ENCODE measurements at regions not wholly inside any gene's neighbourhood (a gene's known extent, or its start where the extent isn't known, plus 50 kb on each side); places are given as distances from the start of the nearest gene placed in this dataset.

DNA sequence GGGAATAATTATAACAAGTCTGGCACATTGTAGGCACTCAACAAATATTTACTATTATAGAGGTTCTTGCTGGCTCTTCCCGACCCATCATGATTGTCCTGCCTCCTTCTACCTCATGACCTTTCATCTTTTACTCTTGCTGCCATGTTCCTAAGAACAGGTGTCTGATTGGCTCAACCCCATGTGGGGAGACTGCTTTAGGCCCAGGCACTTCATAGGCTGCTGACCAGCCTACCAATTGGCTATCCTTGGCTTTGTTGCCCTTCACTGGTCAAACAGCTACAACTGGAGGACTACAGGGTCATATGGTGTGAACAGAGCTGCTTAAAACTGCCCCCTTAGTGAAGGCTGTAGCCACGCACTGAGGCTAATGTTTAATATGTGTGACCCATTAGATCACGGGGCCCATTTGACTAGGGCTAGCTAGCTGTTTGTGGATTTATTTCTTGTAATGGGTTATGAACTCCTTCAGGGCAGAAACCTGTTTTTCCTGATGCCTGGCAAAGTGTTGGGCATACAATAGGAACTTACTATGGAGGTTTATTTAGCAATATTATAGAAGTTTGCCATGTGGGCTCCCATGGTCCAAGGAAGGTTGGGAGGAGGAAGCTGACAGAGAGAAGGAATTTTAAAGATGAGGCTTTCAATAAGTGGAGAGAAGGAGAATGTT, 239.9 kb upstream of the TBC1D5 start:
- DNase-seq (ENCODE audit: extremely low read depth, low read depth), result no peak
- TF ChIP-seq, protein P1, sequence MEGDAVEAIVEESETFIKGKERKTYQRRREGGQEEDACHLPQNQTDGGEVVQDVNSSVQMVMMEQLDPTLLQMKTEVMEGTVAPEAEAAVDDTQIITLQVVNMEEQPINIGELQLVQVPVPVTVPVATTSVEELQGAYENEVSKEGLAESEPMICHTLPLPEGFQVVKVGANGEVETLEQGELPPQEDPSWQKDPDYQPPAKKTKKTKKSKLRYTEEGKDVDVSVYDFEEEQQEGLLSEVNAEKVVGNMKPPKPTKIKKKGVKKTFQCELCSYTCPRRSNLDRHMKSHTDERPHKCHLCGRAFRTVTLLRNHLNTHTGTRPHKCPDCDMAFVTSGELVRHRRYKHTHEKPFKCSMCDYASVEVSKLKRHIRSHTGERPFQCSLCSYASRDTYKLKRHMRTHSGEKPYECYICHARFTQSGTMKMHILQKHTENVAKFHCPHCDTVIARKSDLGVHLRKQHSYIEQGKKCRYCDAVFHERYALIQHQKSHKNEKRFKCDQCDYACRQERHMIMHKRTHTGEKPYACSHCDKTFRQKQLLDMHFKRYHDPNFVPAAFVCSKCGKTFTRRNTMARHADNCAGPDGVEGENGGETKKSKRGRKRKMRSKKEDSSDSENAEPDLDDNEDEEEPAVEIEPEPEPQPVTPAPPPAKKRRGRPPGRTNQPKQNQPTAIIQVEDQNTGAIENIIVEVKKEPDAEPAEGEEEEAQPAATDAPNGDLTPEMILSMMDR (IDR thresholded peaks at IDR 0.05; ENCODE audit: low read depth, low read length, missing control alignments), result no peak

DNA sequence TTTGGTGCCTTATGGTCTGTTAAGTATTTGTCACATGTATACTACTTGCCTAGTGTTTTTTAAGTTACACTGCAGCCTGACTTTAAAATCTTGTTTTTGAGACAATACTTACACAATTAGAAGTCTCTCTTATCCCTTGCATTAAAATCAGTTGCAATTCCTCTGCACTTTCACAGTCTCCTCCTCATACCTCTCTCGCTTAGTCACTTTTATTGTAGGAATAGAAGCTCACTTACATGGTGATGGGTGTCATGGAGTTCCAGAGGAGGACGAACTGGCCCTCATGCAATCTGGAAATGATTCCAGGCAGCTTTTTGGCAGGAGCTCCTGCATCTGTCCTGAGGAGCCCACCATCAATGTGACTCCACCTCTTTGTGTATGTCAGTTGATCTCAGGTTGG, 238.4 kb upstream of the TBC1D5 start:
- no peak overlapping the region for H3K4me3 ChIP-seq (replicated peaks; ENCODE audit: low read depth, low read length)
- TF ChIP-seq, protein P1 (IDR thresholded peaks at IDR 0.05; ENCODE audit: low read depth, low read length, missing control alignments), result no peak
- no peak for DNase-seq (ENCODE audit: extremely low read depth, low read depth)

More for the DNA sequence above, 239.9 kb upstream of the TBC1D5 start:
- H3K4me3 ChIP-seq (replicated peaks; ENCODE audit: low read depth, low read length), result no peak overlapping the region

DNA sequence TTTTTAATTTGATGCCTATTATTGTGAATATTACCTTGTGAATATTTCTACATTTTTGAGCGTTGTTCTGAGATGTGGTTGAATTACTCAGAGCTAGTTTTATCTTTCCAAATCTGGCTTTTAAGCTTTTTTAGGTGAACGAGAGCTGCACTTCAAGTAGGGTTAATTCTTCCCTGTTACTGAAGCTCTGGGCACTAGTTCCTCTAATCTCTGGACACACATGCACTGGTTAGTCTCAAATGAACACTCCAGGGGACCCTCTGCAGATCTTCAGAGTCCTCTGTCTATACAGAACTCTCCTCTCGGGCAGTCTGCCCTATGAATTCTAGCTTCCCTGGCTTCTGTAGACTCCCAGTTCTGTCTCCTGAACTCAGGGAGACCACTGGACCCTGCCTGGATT, 237.5 kb upstream of the TBC1D5 start:
- H3K4me3 ChIP-seq (replicated peaks; ENCODE audit: low read depth, low read length), result no peak overlapping the region
- no peak for DNase-seq (ENCODE audit: extremely low read depth, low read depth)
- TF ChIP-seq, protein P1 (IDR thresholded peaks at IDR 0.05; ENCODE audit: low read depth, low read length, missing control alignments), result no peak

DNA sequence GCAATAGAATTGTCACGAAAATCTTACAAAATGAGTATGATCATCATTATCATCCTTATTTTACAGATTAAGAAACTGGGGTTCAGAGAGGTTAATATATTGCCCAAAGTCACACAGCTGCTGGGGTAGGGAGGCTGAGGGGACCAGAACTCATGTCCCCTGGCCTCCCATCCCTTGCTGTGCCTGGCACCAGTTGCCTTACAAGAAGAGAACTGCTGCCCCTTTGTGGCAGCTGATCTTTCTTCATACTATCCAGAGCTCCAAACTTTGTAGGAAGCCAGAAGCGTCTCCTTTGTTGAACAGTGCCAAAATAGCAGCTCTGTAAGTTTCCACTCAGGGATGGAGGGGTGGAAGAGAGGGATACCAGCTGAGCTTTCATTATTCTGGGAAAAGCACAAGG, 236.8 kb upstream of the TBC1D5 start:
- H3K4me3 ChIP-seq (replicated peaks; ENCODE audit: low read depth, low read length), result no peak overlapping the region
- TF ChIP-seq, protein P1 (IDR thresholded peaks at IDR 0.05; ENCODE audit: low read depth, low read length, missing control alignments), result no peak
- no peak for DNase-seq (ENCODE audit: extremely low read depth, low read depth)

DNA sequence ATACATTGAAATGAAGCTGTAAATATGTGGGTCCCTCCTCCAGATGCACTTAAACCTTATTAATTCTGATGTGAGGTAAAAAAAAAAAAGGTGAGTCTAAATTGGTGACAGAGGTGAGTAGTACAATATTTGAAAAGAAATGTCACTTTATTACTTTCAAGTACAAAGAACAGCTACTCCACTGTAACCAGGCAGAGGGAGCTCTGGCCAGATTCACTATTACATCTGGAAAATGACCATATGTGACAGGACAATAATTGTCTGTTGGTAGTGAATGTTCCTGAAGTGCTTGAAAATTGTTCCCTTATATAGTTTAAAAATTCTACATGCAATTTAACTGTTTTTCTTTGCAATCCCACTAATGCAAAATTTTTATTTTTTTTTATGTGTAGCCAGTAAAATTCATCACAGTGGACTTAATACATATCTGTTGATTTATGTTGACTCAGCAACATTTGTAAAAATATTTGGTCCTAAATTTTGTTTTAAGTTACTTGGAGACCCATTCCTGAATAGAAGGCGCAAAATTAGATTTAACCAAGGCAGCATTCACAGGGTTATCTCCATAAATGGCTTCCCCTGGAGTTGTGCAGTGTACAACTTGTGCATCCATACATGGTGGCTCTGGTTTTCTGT, 231.9 kb upstream of the TBC1D5 start:
- H3K4me3 ChIP-seq (replicated peaks; ENCODE audit: low read depth, low read length), result no peak overlapping the region
- no peak for DNase-seq (ENCODE audit: extremely low read depth, low read depth)
- TF ChIP-seq, protein P1 (IDR thresholded peaks at IDR 0.05; ENCODE audit: low read depth, low read length, missing control alignments), result no peak

DNA sequence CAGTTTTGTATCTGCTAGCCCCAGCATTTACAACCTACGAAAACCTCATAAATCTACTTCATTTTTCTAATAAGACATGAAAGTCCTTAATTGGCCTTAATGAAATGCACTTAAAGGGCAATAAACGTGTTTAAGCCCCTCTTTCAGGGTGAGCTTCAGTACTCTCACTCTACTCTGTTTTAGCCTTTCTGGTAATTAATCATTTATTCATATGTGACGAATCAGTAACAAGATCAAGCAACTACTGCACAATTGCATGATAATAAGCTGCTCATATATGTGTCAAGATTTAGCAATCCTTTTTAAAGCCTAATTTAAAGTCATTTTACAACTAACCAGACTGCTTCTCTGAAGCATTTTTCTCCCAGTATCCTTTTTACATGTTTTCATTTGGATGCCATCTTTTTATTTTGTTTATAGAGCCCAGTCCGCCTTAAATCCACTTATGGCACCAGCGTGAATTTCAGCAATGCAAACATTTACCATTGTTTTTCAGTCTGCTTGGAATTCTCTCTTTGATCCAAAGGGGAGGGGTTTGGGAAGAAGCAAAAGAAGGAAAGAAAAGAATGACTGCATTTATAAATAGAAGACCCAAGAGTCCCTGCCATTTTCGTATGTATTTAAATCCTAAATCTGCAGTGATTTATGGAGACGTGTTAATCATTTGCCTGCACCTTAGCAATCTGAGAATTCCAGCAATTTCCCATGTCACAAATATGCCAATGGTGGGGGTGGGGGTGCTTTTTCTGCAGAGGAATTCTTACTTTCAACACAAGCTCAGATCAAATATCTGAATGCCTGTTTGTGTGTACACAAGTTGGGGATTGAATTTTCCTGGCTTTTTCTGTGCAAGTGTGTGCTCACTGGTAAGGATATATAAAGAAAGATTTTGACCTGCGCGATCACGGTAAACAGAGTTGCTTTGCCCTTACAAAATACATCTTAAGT, 230.8 kb upstream of the TBC1D5 start:
- TF ChIP-seq, protein P1 (IDR thresholded peaks at IDR 0.05; ENCODE audit: low read depth, low read length, missing control alignments), result no peak
- DNase-seq (ENCODE audit: extremely low read depth, low read depth), result no peak
- no peak overlapping the region for H3K4me3 ChIP-seq (replicated peaks; ENCODE audit: low read depth, low read length)
